NK-92 (cell line): ENCODE measurements at regions not wholly inside any gene's neighbourhood (a gene's known extent, or its start where the extent isn't known, plus 50 kb on each side); places are given as distances from the start of the nearest gene placed in this dataset.

Experiments
- DNase-seq: peaks from one replicate; lab custom pipeline; 2025; ENCODE audit not compliant: unreplicated experiment; lab: John Stamatoyannopoulos, UW

- DNase-seq = no peak
Measured at GRCh38 chr7:25658375-25658774, 430.1 kb upstream of the NPVF start.

GRCh38 chr7:25659841-25660240, 431.6 kb upstream of the NPVF start:
- no peak for DNase-seq

DNA sequence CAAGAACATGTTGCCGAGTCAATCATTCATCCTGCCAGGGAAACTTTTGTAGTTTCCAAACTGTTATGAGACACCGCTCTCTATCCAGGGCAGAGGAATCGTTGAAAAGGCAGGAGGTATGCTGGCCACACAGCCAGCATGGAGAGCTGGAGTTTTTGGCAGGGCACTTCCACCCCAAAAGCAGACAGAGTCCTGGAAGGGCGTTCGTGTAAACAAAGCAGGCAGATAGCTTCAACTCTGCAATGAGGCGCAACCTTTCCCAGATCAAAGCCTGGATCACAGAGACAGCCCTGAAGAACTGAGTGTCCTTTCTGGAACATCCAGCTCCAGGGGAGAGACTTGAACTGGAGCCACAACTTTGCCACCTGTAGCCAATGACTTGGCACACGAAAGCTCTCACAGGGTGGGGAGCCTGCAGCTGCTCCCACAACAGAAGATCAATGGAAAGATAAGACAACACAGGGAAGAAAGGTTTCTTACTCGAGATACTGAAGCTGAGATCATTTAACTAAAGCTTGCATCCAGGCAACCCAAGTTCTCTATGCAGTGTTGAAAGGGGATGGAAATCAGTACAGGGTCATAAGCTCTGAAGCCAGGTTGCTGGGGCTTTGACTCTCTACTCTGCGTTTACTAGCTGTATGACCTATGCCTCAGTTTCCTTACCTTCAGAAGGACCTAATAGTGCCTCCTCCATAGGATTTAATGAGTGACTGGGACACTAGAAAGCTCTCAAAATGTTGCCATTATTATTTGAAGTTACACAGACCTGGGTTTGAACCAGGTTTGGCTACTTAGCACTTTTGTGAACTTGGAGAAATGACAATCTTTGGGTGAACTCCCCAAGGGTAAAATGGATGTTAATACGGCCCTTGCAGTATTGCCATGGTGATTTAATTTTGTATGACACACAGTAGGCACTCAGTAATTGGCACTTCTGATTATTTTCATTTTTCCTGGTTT, 434.8 kb upstream of the NPVF start:
- DNase-seq = no peak

- DNase-seq = no peak
Measured at GRCh38 chr7:25663877-25664276, 435.6 kb upstream of the NPVF start.

GRCh38 chr7:25664593-25664992, 436.3 kb upstream of the NPVF start:
- no peak for DNase-seq

GRCh38 chr7:25665374-25665773, 437.1 kb upstream of the NPVF start:
- DNase-seq = no peak

- DNase-seq = no peak
Measured at GRCh38 chr7:25665903-25666670, 437.8 kb upstream of the NPVF start.

GRCh38 chr7:25666671-25667060, 438.4 kb upstream of the NPVF start:
- no peak for DNase-seq

- DNase-seq = no peak
Measured at GRCh38 chr7:25669281-25669781, 441.0 kb upstream of the NPVF start.

GRCh38 chr7:25669961-25670841, 441.9 kb upstream of the NPVF start:
- DNase-seq = no peak

GRCh38 chr7:25671111-25671510, 442.8 kb upstream of the NPVF start:
- DNase-seq = no peak

- no peak for DNase-seq
Measured at GRCh38 chr7:25672496-25672895, 444.2 kb upstream of the NPVF start.

- no peak for DNase-seq
Measured at GRCh38 chr7:25675789-25676474, 447.6 kb upstream of the NPVF start.

- no peak for DNase-seq
Measured at GRCh38 chr7:25677595-25677994, 449.3 kb upstream of the NPVF start.

GRCh38 chr7:25678215-25678614, 449.9 kb upstream of the NPVF start:
- no peak for DNase-seq

GRCh38 chr7:25680636-25681035, 452.4 kb upstream of the NPVF start:
- DNase-seq = no peak

DNA sequence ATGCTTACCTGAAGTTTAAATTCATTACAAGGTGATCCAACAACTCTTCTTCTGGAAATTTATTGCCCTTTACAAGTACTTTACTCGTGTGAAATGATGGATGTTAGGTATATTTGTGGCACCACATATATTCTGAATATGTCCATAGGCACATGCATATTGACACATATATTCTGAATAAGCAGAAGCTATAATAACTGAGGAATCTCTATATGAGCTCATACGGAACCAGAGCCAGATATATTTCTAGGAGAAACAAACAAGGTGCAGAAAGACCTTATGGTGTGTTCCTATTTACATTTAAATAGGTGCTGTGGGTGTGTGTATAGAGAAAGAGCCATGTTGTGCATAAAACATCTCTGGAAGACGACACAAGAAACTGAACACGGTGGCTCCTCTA, 456.1 kb upstream of the NPVF start:
- no peak for DNase-seq

DNA sequence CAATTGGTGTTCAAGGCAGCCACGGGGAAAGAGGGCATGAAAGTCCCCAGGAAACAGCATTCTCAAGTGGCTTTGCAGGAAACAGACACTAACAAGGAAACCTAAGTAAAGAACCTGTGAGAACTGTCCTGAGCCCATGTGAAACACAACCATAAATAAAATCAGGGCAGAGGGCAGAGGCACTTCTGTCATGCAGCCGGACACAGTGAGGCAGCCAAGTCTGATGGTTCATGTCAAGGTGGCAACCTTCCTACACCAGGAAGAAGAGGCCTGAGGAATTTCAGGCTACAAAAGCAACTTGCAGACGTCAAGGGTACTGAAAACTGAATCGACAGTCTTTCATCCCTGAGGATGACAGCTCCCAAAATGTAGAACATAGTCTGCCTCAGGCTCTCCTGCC, 458.2 kb upstream of the NPVF start:
- DNase-seq = no peak

DNA sequence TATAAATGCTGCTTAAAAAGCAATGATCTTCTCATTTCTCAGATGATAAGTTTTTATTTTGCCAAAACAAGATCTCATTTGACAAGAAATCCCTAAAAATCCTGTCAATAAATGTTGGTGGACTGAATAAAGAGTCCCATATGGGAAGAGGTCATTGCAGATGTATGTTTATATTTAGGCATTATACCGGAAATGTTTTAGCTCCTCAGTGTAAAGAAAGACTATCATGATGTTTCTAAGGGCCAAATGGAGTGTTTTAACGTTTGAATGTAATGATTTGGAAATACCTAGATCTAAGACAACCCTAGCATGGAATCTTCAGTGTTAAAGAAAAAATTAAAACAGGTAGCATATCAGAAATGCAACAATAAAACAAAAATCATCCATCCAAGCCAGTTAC, 457.8 kb upstream of the NFE2L3 start:
- DNase-seq = no peak

DNA sequence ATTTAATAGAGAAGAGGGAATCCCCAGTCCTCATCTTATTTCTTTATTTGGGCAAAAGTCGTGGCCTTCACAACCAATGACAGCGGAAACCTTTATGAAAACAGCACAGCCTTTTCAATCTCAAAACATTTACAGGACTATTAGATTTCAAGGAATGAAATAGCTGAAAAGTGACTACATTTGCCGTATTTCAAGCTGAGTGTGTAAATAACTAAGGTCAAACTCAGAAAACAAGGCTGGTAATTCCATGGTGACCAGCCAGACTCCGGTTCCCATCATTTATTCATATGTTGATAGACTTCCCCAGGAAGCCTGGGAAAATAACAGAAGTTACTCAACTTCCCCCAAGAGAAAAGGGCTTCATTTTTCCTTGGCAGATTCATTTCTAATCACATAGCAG, 457.3 kb upstream of the NFE2L3 start:
- DNase-seq = no peak
